HUDEP-2 (cell line): ENCODE measurements at regions not wholly inside any gene's neighbourhood (a gene's known extent, or its start where the extent isn't known, plus 50 kb on each side); places are given as distances from the start of the nearest gene placed in this dataset.
"Not testable (repeated sequence)": the region's sequence is repeated elsewhere in the genome, so short reads cannot be mapped to it uniquely, and the experiment has no call there.

Experiments
- DNase-seq, 76 experiments: peaks; one replicate each; lab custom pipeline; 2025; ENCODE audit not compliant: unreplicated experiment in 76 of 76; lab: John Stamatoyannopoulos, UW

- not testable (repeated sequence) for DNase-seq
These were observed 585.2 kb downstream of the TTLL7 start for GRCh38 chr1:83413839-83414107.

GRCh38 chr1:83410746-83411413 lies 588.1 kb downstream of the TTLL7 start:
- not testable (repeated sequence) for DNase-seq

- DNase-seq, result not testable (repeated sequence)
These were observed 592.1 kb downstream of the TTLL7 start for GRCh38 chr1:83406693-83407371.

GRCh38 chr1:83405789-83406188 lies 593.1 kb downstream of the TTLL7 start:
- not testable (repeated sequence) for DNase-seq

- not testable (repeated sequence) for DNase-seq
These were observed 595.4 kb downstream of the TTLL7 start for GRCh38 chr1:83403500-83403899.

- DNase-seq, result not testable (repeated sequence)
These were observed 597.8 kb downstream of the TTLL7 start for GRCh38 chr1:83401146-83401545.

- DNase-seq, result not testable (repeated sequence)
These were observed 598.8 kb downstream of the TTLL7 start for GRCh38 chr1:83400173-83400572.

GRCh38 chr1:83398125-83398524 lies 600.8 kb downstream of the TTLL7 start:
- DNase-seq, result not testable (repeated sequence)

GRCh38 chr1:83395130-83395529 lies 603.8 kb downstream of the TTLL7 start:
- DNase-seq, result not testable (repeated sequence)

GRCh38 chr1:83386946-83387345 lies 612.0 kb downstream of the TTLL7 start:
- not testable (repeated sequence) for DNase-seq

- not testable (repeated sequence) for DNase-seq
These were observed 615.8 kb downstream of the TTLL7 start for GRCh38 chr1:83383107-83383506.

GRCh38 chr1:83373018-83373417 lies 625.9 kb downstream of the TTLL7 start:
- not testable (repeated sequence) for DNase-seq

GRCh38 chr1:83369853-83370252 lies 629.1 kb downstream of the TTLL7 start:
- DNase-seq, result not testable (repeated sequence)

- not testable (repeated sequence) for DNase-seq
These were observed 633.6 kb downstream of the TTLL7 start for GRCh38 chr1:83365320-83365719.

GRCh38 chr1:83345375-83345774 lies 653.6 kb downstream of the TTLL7 start:
- not testable (repeated sequence) for DNase-seq

GRCh38 chr1:83343767-83344166 lies 655.2 kb downstream of the TTLL7 start:
- DNase-seq, result not testable (repeated sequence)

GRCh38 chr1:83342995-83343394 lies 655.9 kb downstream of the TTLL7 start:
- not testable (repeated sequence) for DNase-seq

- DNase-seq, result not testable (repeated sequence)
These were observed 666.6 kb downstream of the TTLL7 start for GRCh38 chr1:83332308-83332707.

GRCh38 chr1:83318366-83318765 lies 680.6 kb downstream of the TTLL7 start:
- DNase-seq, result no peak

- DNase-seq, result not testable (repeated sequence)
These were observed 683.5 kb downstream of the TTLL7 start for GRCh38 chr1:83315446-83315845.

- DNase-seq, result not testable (repeated sequence)
These were observed 688.8 kb downstream of the TTLL7 start for GRCh38 chr1:83310161-83310560.

- not testable (repeated sequence) for DNase-seq
These were observed 689.9 kb downstream of the TTLL7 start for GRCh38 chr1:83309035-83309434.
